ENCODE measurements at regions not wholly inside any gene's neighbourhood (a gene's known extent, or its start where the extent isn't known, plus 50 kb on each side); places are given as distances from the start of the nearest gene placed in this dataset.
A peak's percentile ranks its signal among the peaks of the same experiment; 100 is the strongest.

GRCh38 chr17:77807051-77807745, 151.3 kb upstream of the TNRC6C start:
- FAIRE-seq (no peak), DNase-seq (ENCODE audit: insufficient read length, low spot score) (no peak)
- TF ChIP-seq POU2F2 (IDR thresholded peaks at IDR 0.05; ENCODE audit: low read depth, low read length) (no peak), POLR2AphosphoS5 (IDR thresholded peaks at IDR 0.05; ENCODE audit: low read depth, low read length) (no peak), SPI1 (IDR thresholded peaks at IDR 0.05; ENCODE audit: low read depth, low read length) (no peak)

GRCh38 chr17:77807746-77808441, 150.6 kb upstream of the TNRC6C start:
- TF ChIP-seq PAX5 (IDR thresholded peaks at IDR 0.05; ENCODE audit: insufficient read depth, low read length, severe bottlenecking): no peak
- TF ChIP-seq POU2F2 (IDR thresholded peaks at IDR 0.05; ENCODE audit: low read depth, low read length): no peak
- no peak for TF ChIP-seq TAF1 (IDR thresholded peaks at IDR 0.05; ENCODE audit: low read depth, low read length)
- TF ChIP-seq POLR2A (IDR thresholded peaks at IDR 0.05; ENCODE audit: low read depth, low read length): no peak
- no peak for TF ChIP-seq SPI1 (IDR thresholded peaks at IDR 0.05; ENCODE audit: low read depth, low read length)
- TF ChIP-seq POLR2AphosphoS5 (IDR thresholded peaks at IDR 0.05; ENCODE audit: low read depth, low read length): no peak
- DNase-seq (ENCODE audit: insufficient read length, low spot score) (no peak), FAIRE-seq (no peak)

GRCh38 chr17:77808686-77809425, 149.6 kb upstream of the TNRC6C start:
- TF ChIP-seq SPI1 (IDR thresholded peaks at IDR 0.05; ENCODE audit: low read depth, low read length) (no peak), POLR2A (IDR thresholded peaks at IDR 0.05; ENCODE audit: low read depth, low read length) (no peak), TAF1 (IDR thresholded peaks at IDR 0.05; ENCODE audit: low read depth, low read length) (no peak), PAX5 (IDR thresholded peaks at IDR 0.05; ENCODE audit: insufficient read depth, low read length, severe bottlenecking) (no peak), POLR2AphosphoS5 (IDR thresholded peaks at IDR 0.05; ENCODE audit: low read depth, low read length) (no peak), POU2F2 (IDR thresholded peaks at IDR 0.05; ENCODE audit: low read depth, low read length) (no peak)
- FAIRE-seq: no peak

GRCh38 chr17:77809814-77810213, 148.7 kb upstream of the TNRC6C start:
- no peak for TF ChIP-seq POLR2A (IDR thresholded peaks at IDR 0.05; ENCODE audit: low read depth, low read length)
- TF ChIP-seq POLR2AphosphoS5 (IDR thresholded peaks at IDR 0.05; ENCODE audit: low read depth, low read length): no peak
- no peak for TF ChIP-seq PAX5 (IDR thresholded peaks at IDR 0.05; ENCODE audit: insufficient read depth, low read length, severe bottlenecking)
- TF ChIP-seq POU2F2 (IDR thresholded peaks at IDR 0.05; ENCODE audit: low read depth, low read length): no peak
- no peak for TF ChIP-seq SPI1 (IDR thresholded peaks at IDR 0.05; ENCODE audit: low read depth, low read length)
- TF ChIP-seq TAF1 (IDR thresholded peaks at IDR 0.05; ENCODE audit: low read depth, low read length): no peak
- FAIRE-seq (peak; percentile 84), DNase-seq (ENCODE audit: insufficient read length, low spot score) (no peak)

More at GRCh38 chr17:77808686-77809425, 149.6 kb upstream of the TNRC6C start:
- DNase-seq (ENCODE audit: insufficient read length, low spot score): no peak

GRCh38 chr17:77810536-77810935, 148.0 kb upstream of the TNRC6C start:
- no peak for FAIRE-seq

GRCh38 chr17:77811521-77811920, 147.0 kb upstream of the TNRC6C start:
- FAIRE-seq: no peak
- DNase-seq (ENCODE audit: insufficient read length, low spot score): no peak
- TF ChIP-seq PAX5 (IDR thresholded peaks at IDR 0.05; ENCODE audit: insufficient read depth, low read length, severe bottlenecking) (no peak), POLR2AphosphoS5 (IDR thresholded peaks at IDR 0.05; ENCODE audit: low read depth, low read length) (no peak), POLR2A (IDR thresholded peaks at IDR 0.05; ENCODE audit: low read depth, low read length) (no peak)

More at GRCh38 chr17:77810536-77810935, 148.0 kb upstream of the TNRC6C start:
- no peak for TF ChIP-seq TAF1 (IDR thresholded peaks at IDR 0.05; ENCODE audit: low read depth, low read length)
- no peak for TF ChIP-seq PAX5 (IDR thresholded peaks at IDR 0.05; ENCODE audit: insufficient read depth, low read length, severe bottlenecking)
- no peak for TF ChIP-seq POU2F2 (IDR thresholded peaks at IDR 0.05; ENCODE audit: low read depth, low read length)
- no peak for TF ChIP-seq POLR2AphosphoS5 (IDR thresholded peaks at IDR 0.05; ENCODE audit: low read depth, low read length)
- no peak for TF ChIP-seq POLR2A (IDR thresholded peaks at IDR 0.05; ENCODE audit: low read depth, low read length)
- no peak for TF ChIP-seq SPI1 (IDR thresholded peaks at IDR 0.05; ENCODE audit: low read depth, low read length)
- no peak for DNase-seq (ENCODE audit: insufficient read length, low spot score)

GRCh38 chr17:77814091-77814772, 144.3 kb upstream of the TNRC6C start:
- DNase-seq (ENCODE audit: insufficient read length, low spot score) (no peak), FAIRE-seq (no peak)
- no peak for TF ChIP-seq POLR2A (IDR thresholded peaks at IDR 0.05; ENCODE audit: low read depth, low read length)

GRCh38 chr17:77815127-77815905, 143.2 kb upstream of the TNRC6C start:
- no peak for TF ChIP-seq TAF1 (IDR thresholded peaks at IDR 0.05; ENCODE audit: low read depth, low read length)
- TF ChIP-seq SPI1 (IDR thresholded peaks at IDR 0.05; ENCODE audit: low read depth, low read length): no peak
- TF ChIP-seq POLR2A (IDR thresholded peaks at IDR 0.05; ENCODE audit: low read depth, low read length): no peak
- TF ChIP-seq POLR2AphosphoS5 (IDR thresholded peaks at IDR 0.05; ENCODE audit: low read depth, low read length): no peak
- no peak for TF ChIP-seq POU2F2 (IDR thresholded peaks at IDR 0.05; ENCODE audit: low read depth, low read length)
- no peak for TF ChIP-seq PAX5 (IDR thresholded peaks at IDR 0.05; ENCODE audit: insufficient read depth, low read length, severe bottlenecking)
- FAIRE-seq (no peak), DNase-seq (ENCODE audit: insufficient read length, low spot score) (no peak)

- DNase-seq (ENCODE audit: insufficient read length, low spot score) (no peak), FAIRE-seq (no peak)
- TF ChIP-seq POLR2A (IDR thresholded peaks at IDR 0.05; ENCODE audit: low read depth, low read length) (no peak), TAF1 (IDR thresholded peaks at IDR 0.05; ENCODE audit: low read depth, low read length) (no peak), POU2F2 (IDR thresholded peaks at IDR 0.05; ENCODE audit: low read depth, low read length) (no peak), SPI1 (IDR thresholded peaks at IDR 0.05; ENCODE audit: low read depth, low read length) (no peak), PAX5 (IDR thresholded peaks at IDR 0.05; ENCODE audit: insufficient read depth, low read length, severe bottlenecking) (no peak), POLR2AphosphoS5 (IDR thresholded peaks at IDR 0.05; ENCODE audit: low read depth, low read length) (no peak)
Measured at GRCh38 chr17:77817953-77818352, 140.6 kb upstream of the TNRC6C start.
